OCI-LY7 (cell line): ENCODE measurements at regions not wholly inside any gene's neighbourhood (a gene's known extent, or its start where the extent isn't known, plus 50 kb on each side); places are given as distances from the start of the nearest gene placed in this dataset.

ENCODE experiments used
- CTCF ChIP-seq: fragments of 200-600 bp; sonication (generic); conservative IDR thresholded peaks from 2 replicates; pipeline ENCODE4 v1.5.1; 2014; ENCODE audit warnings: mild to moderate bottlenecking, antibody characterized with exemption, low read length, moderate library complexity, mixed read lengths
- EZH2phosphoT487 ChIP-seq: fragments of 200-600 bp; sonication (generic); IDR thresholded peaks from 2 replicates; pipeline ENCODE4 v1.6.1; 2018; ENCODE audit warnings: low read depth, borderline replicate concordance, mild to moderate bottlenecking, mixed run types, antibody characterized with exemption, low read length, moderate library complexity, mixed read lengths

- no peak for TF ChIP-seq CTCF
- no peak for TF ChIP-seq EZH2phosphoT487
Measured at GRCh38 chr6:94349227-94349626, 929.9 kb upstream of the EPHA7 start.
